ENCODE measurements at regions not wholly inside any gene's neighbourhood (a gene's known extent, or its start where the extent isn't known, plus 50 kb on each side); places are given as distances from the start of the nearest gene placed in this dataset.

DNA sequence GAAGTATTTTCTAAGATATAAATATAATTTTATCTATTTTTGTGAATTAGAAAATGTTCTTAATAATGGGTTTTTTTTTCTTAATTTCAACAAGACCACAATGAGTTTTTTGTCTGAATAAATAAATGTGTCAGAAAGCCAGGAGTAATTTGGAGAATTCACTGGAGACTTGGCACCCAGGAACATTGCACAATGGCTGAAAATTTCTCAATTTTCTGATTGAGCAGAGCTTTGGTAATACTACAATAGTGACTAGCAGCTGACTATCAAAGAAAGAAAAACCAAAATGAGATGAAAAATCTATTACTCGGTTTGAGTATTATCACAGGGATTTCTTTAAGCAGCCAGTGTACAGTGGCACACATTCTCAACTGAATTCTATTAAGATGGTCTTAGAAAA, 394.4 kb upstream of the PCDH20 start:
- TF ChIP-seq, protein P1, sequence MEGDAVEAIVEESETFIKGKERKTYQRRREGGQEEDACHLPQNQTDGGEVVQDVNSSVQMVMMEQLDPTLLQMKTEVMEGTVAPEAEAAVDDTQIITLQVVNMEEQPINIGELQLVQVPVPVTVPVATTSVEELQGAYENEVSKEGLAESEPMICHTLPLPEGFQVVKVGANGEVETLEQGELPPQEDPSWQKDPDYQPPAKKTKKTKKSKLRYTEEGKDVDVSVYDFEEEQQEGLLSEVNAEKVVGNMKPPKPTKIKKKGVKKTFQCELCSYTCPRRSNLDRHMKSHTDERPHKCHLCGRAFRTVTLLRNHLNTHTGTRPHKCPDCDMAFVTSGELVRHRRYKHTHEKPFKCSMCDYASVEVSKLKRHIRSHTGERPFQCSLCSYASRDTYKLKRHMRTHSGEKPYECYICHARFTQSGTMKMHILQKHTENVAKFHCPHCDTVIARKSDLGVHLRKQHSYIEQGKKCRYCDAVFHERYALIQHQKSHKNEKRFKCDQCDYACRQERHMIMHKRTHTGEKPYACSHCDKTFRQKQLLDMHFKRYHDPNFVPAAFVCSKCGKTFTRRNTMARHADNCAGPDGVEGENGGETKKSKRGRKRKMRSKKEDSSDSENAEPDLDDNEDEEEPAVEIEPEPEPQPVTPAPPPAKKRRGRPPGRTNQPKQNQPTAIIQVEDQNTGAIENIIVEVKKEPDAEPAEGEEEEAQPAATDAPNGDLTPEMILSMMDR (conservative IDR thresholded peaks at IDR 0.05; ENCODE audit: low read depth, low read length), result no peak
- TF ChIP-seq MXI1 (IDR thresholded peaks at IDR 0.05; ENCODE audit: borderline replicate concordance, low read depth, low read length) (no peak), POLR2A (IDR thresholded peaks at IDR 0.05; ENCODE audit: low read depth, low read length) (no peak), SMC3 (IDR thresholded peaks at IDR 0.05; ENCODE audit: low read depth, low read length) (no peak), RFX5 (IDR thresholded peaks at IDR 0.05; ENCODE audit: low read depth, low read length) (no peak), NFE2L2 (IDR thresholded peaks at IDR 0.05; ENCODE audit: low read depth, low read length) (no peak), RAD21 (IDR thresholded peaks at IDR 0.05; ENCODE audit: low read length) (no peak), MAFK (IDR thresholded peaks at IDR 0.05; ENCODE audit: low read depth, low read length) (no peak), FOS (IDR thresholded peaks at IDR 0.05; ENCODE audit: low read depth, low read length) (no peak), BHLHE40 (IDR thresholded peaks at IDR 0.05; ENCODE audit: low read depth, low read length) (no peak)
